ENCODE measurements at regions not wholly inside any gene's neighbourhood (a gene's known extent, or its start where the extent isn't known, plus 50 kb on each side); places are given as distances from the start of the nearest gene placed in this dataset.

- no peak for DNase-seq
Measured at GRCh38 chr17:77883213-77883650, 75.3 kb upstream of the TNRC6C start.

DNA sequence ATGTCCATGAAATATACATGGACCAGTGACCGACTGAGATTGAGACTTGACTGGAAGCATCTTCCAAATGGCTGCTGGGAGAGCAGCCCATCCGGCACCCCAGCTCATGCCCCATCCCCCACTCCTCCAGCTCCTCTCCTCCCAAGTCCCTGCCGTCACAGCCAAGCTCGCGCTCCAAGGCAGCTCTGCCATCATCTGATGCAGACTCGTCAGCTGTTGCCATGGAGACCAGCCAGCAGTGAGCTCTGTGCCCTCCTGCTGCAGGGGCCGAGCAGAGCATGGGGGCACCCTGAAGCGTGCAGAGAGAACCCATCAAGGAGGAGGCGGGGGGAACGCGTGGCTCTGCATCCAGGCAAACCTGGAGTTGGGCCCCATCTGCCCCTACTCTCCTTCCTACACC, 74.5 kb upstream of the TNRC6C start:
- DNase-seq: no peak

- DNase-seq: no peak
Measured at GRCh38 chr17:77884967-77885641, 73.4 kb upstream of the TNRC6C start.

- no peak for DNase-seq
Measured at GRCh38 chr17:77885678-77886386, 72.7 kb upstream of the TNRC6C start.

DNA sequence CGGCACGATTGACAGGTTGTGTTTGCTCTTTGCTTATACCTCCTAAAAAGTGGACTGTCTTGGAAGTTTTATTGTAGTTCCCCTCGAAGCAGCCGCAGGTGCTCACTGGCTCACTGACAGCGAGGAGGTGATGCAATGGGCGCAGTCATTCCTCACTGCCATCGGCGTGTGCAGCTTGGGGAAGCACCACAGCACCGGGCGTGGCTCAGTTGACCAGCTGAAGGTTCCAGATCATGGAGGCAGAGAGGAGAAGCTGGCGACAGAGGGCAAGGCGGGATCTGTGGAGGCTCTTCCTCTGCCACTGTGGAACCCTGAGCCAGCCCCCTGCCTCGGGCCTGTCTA, 72.1 kb upstream of the TNRC6C start:
- DNase-seq: no peak

DNA sequence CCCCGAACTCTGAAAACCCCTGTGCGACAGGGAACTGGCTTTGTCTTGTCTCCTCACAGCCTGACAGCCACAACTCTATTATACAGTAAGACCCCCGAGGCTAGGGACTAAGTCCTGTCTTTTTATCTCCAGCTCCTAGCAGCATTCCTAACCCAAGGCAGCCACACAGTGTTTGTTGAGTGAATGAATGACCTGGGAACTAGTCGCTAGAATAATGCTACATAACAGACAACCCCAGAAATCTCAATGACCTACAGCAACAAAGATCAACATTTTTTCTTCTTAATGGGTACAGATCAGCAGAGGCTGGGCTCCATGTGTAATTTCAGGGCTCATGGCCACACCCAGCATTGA, 71.4 kb upstream of the TNRC6C start:
- no peak for DNase-seq

DNA sequence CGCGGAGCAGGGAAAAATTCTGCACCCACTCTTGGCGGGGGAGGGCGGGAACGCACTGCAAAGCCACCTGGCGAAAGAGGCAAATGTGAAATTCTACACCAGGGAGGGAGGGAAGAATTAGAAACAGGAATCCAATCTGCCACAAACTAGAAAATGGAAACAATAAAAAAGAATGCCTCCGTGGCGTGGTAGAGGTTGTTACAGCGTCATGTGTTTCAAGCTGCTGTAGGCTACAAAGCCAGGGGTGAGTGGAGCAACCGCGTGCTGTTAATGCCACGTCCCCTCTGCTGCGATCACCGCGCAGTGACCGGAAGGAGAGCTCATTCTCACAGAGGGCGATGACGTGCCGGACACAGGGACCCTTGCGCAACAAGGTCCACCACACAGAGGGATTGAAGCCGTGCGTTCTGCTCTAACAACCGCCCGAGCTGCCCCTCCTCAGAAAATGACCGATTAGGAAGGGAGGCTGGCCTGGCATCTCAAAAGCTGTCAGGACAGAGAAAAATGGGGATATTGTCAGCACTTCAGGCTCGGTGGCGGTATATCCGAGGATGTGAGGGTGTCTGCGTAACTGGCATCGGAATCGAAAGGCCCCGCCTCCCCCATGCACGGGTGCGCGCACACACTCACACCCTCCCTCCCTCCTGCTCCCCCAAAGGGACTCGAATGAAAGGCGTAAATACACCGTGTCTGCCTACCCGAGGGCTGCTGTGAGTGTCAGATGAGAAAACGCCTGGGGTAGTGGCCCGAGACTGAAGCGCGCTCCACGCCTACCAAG, 70.8 kb upstream of the TNRC6C start:
- DNase-seq: peak; percentile 89

DNA sequence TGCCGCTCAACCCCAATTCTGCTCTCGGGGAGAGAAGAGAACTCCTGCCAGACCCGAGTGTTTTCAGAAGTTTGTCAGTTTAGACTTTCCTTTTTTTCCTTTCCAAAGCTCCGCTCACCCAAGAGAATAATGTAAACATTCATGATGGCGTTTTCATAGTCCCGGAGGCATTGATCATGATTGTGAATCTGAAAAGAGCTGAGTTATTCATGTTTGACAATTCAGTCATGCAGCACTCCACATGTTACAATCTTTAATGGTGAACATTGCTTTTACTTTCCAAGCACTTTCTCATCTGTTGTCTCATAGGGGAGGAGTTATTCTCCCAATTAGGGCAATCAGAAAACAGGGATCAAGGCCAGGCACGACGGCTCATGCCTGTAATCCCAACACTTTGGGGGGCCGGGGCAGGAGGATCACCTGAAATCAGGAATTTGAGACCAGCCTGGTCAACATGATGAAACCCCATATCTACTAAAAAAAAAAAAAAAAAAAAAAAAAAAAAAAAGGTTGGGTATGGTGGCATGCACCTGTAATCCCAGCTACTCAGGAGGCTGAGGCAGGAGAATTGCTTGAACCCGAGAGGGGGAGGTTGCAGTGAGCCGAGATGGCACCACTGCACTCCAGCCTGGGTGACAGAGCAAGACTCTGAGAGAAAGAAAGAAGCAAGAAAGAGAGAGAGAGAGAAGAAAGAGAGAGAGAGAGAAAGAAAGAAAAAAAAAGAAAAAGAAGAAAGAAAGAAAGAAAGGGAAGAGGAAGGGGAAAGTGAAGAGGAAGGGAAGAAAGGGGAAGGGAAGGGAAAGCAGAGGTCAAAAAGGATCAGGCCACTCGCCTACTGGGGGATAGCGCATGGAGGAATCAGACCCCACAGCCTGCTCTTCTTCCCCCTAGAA, 70.0 kb upstream of the TNRC6C start:
- DNase-seq: no peak

DNA sequence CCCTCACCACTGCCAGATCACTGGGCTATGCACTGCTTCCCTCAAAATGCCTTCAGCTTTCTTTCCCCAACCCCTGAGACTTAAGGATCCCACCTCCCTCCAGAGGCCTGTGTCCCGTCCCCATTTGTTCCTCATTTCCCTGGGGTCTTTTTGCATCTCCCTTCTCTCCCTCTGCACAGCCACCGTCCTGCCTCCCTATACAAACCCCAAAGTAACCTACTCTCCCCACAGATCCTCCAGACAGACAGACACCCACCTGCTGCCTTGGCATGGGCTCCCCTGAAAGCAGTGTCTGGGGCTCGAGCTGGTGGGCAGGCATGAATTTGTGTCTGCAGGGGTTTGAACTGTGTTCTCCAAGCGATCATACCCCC, 69.4 kb upstream of the TNRC6C start:
- DNase-seq: no peak

GRCh38 chr17:77889866-77890760, 68.4 kb upstream of the TNRC6C start:
- DNase-seq: no peak

- DNase-seq: no peak
Measured at GRCh38 chr17:77890771-77891170, 67.7 kb upstream of the TNRC6C start.

DNA sequence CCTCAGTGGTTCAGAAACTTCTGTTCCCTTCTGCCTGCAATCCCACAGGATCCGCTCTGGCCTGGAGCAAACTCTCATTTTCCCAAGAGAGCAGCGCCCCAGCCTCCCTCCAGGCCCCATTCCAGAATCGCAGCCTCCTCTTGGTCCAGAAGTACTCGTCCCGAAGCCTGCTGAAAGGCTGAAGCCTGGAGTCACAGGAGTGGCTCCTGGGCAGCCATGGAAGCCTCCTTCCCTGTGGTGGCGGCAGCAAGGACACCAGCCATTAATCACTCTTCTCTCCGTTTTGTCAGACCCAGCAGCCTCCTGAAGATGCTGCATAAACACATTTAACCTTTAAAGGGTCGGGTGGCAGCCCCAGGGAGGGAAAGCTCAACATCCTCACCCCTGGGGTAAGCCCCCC, 66.9 kb upstream of the TNRC6C start:
- DNase-seq: no peak

DNA sequence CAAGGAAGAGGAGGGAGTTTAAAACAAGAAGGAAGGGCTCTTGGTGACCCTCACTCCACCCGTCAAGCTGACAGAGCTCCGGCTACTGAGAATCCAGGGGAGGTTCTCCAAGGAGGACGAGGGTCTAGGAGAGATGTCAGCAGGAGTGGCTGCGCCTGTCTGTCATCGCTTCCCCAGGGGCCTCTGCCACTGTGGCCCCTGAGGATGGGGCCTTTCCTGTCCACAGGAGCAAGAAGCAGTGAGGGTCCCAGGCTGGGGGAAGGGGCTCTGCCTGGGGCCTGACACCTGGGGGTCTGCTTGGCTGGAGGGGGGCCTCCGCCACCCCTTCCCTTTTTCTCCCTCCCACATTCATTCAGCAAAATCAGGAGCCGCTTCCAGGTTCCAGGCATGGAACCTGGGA, 66.5 kb upstream of the TNRC6C start:
- no peak for DNase-seq

DNA sequence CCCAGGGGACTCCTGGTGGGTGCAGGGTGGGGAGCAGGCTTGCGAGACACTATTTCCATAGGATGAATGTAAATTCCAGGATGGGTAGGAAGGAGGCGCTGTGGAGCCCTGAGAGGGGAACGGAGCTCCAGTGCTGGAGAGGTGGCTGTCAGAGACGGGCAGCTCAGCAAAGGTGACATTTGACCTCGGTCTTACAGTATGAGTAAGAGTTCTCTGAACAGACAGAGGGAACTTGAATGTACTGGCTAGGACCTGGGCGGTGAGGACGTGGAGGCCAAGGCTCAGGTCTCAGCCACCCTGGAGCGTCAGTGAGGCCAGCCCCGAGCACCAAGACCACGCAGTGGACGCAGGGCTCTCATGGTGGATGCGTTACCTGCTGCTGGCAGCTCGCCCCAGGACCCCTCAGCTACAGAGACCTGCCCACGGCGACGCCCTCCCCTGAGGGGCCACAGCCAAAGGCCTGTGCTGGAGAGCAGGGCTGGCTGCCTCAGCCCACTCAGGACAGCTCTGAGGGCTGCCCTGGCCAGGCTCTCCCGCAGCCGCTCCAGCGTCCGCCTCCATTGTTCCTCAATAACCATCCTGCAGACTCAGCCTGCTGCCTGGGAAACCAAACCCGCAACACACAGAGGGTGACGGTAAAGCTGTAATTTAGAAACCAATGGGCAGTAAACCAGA, 65.9 kb upstream of the TNRC6C start:
- peak; percentile 59 for DNase-seq

DNA sequence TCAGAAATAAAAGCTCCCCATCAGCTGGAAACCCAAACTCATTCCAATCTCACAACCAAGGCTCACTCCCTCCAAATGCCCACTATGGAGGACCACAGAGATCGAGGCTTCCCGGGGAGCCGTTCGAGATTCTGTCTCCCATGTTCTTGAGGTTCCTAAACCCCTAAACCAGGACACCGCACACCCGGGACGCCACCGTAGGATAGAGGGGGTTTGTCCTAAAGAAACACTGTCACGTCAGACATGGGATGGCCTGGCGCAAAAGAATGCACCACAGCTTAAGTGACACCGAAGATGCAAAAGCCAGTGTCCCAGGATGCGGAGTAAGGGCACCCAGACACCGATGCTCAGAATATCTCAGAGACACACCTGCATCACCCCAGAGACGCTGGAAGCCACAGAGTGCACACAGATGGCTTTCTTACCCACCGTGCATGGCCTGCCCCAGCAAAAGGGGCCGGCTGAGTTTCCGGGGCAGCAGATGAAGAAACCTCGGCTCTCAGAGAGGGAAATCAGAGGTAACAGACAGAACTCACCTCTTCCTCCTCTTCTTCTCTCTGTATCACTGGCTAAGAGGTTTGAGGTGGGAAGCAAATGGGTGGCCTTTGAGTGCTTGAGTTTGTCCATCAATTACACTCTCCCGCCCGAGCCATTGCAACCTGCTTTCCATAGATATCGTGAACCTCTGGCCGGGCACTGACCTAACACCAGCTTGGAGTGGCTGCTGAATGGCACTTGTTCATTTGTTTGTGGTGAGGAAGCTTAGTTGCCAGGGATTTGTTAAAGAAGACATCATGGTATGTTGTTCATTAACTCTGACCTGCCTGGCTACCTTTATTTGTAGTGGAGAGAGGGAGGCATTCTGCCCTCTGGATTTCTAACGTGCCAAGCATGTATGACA, 65.1 kb upstream of the TNRC6C start:
- peak; percentile 43 for DNase-seq

DNA sequence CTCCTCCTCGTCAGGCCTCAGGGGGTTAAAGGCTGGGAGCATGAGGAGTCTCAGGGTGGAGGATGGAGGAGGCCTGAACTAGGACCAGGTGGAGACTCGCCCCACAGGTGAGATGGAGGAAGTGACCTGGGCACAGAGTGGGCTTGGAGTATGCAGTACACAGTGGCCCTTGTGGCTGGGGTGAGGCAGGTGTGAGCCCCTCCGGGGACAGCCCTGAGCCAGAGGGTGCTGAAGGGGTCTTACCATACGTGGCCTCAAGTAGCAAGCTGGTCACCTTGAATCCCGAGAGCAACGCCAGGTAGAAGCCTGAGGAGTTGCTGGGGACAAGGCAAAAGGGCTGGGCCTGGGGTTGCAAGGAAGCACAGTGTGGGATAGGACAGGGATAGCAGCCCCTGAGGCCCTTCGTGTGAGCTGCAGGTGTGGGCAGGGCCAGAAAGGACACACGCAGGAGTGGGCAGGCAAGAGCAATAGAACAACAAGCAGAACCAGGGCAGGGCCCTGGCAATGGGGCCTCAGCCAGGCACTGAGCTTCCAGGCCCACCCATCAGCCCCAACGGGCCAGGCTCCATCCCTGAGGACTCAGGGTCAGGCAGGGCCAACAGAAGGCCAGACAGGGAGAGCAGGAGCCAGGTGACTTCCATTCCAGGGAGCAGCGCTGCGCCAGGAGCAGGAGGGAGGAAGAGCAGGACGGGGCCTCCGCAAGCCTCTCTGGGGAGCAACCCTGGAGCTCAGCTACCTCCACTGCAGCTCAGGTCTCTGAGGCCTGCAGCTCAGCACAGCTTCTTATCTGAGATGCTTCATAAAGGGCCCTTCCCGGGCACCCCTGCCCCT, 64.2 kb upstream of the TNRC6C start:
- DNase-seq: peak; percentile 60

DNA sequence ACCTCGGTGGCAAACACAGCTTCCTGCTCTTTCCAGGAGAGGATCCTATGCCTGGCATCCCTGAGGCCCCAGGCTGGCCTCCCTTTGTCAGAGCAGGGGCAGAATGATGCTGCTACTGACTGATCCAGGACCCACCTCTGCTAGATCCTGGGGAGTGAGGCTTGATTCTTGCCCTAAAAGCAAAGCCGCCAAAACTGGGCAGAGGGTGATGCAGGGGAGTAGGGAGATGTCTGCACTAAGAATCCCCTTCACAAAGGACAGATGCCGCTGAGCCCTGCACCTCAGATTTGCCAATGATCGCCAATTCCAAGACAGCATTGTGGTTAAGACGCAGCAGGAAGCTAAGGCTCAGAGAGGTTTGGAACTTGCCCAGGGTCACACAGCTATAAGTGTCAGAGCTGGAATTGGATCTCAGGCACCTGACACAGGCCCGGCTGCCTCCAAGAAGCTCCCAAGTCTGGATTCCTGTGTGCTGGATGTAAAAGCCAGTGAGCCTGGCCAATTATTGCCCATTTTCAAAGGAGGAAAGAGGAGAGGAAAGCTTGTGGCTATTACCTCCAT, 60.7 kb upstream of the TNRC6C start:
- peak; percentile 16 for DNase-seq

- no peak for DNase-seq
Measured at GRCh38 chr17:77898521-77899434, 59.7 kb upstream of the TNRC6C start.
